ENCODE measurements at regions not wholly inside any gene's neighbourhood (a gene's known extent, or its start where the extent isn't known, plus 50 kb on each side); places are given as distances from the start of the nearest gene placed in this dataset.

DNA sequence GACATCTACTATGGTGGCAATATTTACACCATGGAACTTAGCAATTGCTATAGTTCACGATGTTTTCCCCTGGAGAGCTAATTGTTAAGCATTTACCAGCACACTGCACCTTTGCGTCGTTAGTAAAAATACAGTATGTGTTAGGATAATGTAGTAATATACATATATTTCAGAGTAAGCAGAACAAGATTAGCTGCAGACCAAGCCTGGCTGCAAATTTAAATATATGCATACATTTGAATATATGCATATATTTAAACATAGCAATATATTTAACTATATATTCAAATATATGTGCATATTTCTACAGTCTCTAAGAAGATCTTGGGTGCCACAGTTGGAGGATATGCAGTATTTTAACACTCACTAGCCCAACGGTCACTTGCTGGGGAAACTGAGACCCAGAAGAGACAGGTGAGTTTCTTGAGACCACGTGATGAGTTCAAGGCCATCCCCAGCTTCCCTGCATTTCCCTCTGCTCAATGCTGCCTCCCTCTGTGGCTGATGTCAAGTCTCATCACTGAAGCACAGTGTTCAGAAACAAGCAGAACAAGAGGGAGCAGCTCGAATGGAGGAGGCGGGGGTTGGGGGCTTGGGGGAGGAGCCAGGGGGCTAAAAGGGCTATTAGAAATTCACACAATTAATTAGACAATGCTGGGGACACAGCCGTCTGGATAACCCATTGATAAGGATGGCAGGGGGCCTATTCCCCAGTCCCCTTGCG lies 708.0 kb downstream of the MED13L start:
- DNase-seq: no peak

GRCh38 chr12:115558281-115558680 lies 719.2 kb downstream of the MED13L start:
- DNase-seq: no peak

DNA sequence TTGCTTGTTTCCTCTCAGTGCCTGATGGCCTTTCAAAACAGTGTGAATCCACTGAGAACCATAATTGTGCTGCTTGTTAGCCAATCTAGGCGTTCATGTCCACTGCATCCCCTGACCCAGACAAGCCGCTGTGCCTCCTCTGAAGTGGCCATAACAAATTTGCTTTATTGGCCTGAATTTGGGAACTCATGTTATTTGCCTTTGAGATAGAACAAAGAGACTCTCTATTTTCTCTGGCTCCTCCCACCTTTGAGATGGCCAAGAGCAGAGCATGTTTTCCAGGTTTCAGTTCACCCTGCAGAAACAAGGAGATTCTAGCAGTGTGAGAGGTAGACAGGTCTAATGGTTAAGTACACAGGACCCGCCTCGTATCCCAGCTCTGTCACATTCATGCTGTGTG lies 723.9 kb downstream of the MED13L start:
- no peak for DNase-seq

- no peak for DNase-seq
Measured at GRCh38 chr12:115543269-115543668, 734.2 kb downstream of the MED13L start.

DNA sequence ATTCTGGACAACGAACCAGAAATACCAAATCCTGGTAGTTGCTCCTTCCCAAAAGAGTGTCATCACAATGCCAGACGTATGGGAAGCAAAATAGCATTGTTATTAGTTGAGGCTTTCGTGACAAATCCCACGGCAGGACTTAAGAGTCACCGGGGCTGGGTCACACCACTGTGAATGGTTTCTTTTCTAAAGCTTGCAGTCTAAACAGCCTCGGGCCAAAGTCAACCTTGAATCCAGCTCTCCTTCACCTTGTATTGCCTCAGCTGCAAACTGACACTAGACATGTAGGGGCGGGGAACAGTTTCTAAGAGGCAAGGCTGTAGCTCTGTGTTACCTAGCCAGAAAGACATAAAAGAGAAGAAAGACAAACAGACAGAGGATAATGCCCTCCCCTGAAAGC lies 734.8 kb downstream of the MED13L start:
- DNase-seq: no peak

DNA sequence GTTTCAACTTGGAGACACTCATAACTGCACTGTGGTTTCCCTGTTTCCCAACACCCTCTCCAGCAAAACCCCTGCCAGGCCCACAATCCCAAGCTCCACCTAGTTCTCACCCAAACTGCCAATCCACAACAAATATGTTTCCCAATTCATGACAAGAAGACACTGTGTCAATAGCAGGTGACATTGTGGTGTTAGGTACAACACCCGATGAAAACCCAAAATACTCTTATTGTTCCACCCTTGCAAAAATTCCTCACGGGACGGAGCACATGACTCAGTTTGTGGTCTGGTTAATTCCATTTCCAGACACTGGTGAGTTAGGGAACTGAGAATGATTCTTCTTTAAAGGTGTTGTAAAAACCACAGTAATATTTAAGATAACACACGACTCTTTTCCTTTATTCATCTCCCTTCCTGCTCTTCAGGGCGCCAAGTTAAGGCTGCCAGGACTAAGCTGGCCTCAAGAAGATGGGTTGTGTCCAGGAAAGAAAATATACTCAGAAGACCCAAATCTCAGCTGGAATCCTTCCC lies 735.5 kb downstream of the MED13L start:
- no peak for DNase-seq

GRCh38 chr12:115528466-115528865 lies 749.0 kb downstream of the MED13L start:
- no peak for DNase-seq

GRCh38 chr12:115521771-115522409 lies 755.6 kb downstream of the MED13L start:
- DNase-seq: no peak

DNA sequence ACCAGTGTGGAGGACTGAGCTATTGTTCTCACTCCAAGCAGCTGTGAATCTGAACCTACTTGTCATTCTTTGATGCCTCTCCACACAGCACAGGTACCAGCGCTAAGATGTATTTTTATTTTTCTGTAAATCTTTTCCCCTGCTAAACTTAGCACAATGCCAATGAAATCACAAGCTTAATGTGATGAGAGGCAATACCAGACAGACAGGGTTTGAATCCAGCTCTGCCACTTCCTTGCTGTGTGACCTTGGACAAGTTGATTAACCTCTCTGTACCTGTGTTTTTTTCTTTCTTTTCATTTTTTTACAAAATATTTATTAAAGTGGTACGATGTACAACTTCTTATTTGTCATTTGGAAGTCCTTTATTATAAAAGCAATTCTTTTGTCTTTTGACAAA lies 757.6 kb downstream of the MED13L start:
- DNase-seq: no peak

DNA sequence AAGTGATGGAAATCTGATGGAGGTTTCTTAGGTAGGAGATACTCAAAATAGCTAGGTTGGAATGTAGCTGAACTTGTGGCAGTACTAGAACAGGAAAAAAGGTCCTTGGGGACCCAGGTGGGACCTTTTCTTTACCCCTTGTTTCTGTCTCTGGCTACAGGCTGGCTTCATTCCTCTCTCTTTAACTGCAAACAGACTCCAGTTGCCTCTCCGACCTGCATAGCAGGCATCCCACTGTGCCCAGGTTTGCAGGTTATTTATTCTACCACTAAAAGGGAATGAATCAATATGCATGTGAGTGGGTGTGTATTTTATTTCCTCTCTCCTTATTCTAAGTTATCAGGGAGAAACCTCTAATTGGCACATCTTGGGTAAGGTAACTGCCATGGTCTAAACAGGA lies 758.1 kb downstream of the MED13L start:
- DNase-seq: no peak

GRCh38 chr12:115517913-115518312 lies 759.6 kb downstream of the MED13L start:
- DNase-seq: no peak

GRCh38 chr12:115511986-115512711 lies 765.3 kb downstream of the MED13L start:
- DNase-seq: no peak

DNA sequence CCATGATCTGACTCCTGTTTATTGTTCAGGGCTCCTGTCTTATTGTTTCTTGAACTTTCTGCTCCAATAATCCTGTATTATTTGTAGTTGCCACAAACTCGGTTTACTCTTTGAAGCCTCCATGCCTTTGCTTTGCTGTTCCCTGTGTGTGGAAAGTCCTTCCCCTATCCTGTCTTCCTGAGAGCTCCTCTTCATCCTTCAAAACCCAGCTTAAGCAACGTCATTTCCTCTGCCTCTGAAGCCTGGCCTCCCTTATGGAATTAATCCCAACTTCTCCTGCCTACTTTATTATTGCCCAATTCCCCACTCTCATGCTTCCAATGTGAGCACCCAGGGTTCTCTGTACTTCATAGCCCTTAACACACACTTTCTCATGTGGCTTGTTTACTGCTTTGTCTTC lies 766.2 kb downstream of the MED13L start:
- no peak for DNase-seq

DNA sequence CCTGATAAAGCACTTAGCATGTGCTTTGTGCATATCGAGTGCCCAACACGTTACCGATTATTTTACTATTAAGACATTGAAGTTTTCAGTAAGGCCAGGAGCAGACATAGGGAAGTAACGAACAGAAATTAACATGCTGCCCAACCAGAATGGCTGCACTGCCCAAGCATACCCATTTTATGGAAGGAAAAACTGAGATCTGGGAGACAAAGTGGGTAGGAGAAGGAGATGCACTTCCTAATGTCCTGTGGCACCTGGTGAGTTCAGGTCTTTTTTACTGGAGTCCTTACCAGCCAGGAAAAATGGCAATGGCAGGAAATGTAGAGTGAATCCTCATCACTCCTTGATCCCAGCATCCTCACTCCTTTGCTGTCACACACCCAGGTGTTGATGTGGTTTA lies 768.5 kb downstream of the MED13L start:
- DNase-seq: no peak

DNA sequence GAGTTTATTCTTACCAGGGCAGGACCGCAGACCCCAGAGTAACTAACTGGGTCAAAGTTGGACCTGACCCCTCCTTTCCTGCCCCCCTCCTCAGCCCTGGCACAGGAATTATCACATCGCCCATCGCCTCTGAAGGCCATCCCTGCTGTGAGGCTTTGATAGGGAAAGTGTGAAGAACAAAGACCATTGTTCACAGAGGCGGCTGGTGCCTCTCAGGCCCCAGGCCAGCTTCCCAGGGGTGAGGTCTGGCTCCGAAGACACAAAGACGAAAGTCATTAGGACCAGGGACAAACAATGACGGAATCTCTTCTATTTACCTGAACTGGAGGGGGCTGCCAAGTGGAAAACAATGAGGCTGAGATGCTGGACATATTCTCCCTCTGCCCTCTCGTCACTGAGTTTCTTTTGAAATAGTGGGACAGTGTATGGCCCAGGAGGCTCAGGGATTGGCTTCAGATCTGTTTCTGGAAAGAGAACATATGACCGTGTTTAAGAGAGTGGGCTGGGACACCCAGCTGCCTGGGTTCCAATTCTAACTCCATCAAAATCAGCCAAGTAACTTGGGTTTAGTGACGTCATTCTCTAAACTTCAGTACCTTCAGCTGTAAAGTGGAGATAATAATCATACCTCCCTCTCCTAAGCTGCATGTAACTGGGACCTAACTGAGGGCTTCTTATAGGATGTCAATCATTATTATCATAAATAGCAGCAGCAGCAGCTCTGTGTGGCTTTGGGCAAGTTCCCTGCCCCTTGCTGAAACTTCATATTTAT lies 769.4 kb downstream of the MED13L start:
- no peak for DNase-seq

GRCh38 chr12:115507560-115507889 lies 770.0 kb downstream of the MED13L start:
- DNase-seq: no peak

DNA sequence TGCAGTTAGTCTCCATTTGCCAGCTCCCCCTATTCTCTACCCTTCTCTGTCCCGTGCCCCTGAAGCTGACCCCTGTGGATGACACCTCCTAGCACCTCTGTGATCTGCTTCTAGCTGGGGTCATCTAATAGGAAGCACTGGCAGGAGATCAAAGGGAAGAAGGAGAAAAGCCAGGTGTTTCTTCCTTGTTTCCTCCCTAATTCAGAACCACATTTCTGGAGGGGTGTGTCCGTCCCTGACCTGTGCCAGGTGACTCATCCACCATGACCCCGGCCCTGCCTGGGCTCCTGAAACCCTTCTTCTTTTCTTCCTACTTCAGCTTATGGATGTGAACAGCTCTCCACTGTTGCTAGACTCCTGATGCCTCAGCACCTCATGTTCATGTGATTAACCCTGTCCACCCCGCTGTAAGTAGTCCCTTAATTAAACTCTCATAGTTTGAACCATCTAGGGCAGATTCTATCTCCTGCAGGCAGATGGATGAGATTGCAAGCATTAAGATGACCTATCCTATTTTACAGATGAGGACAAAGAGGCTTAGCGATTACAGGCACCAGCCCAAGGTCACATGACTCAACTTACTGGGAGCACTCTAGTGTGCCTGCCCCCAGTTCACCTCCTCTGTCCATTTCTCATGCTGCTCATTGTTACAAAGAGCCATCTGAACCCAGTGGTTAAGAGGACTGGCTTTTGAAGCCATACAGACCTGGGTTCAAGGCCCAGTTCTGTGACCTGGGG lies 770.5 kb downstream of the MED13L start:
- DNase-seq: no peak

GRCh38 chr12:115504306-115505290 lies 772.9 kb downstream of the MED13L start:
- no peak for DNase-seq

DNA sequence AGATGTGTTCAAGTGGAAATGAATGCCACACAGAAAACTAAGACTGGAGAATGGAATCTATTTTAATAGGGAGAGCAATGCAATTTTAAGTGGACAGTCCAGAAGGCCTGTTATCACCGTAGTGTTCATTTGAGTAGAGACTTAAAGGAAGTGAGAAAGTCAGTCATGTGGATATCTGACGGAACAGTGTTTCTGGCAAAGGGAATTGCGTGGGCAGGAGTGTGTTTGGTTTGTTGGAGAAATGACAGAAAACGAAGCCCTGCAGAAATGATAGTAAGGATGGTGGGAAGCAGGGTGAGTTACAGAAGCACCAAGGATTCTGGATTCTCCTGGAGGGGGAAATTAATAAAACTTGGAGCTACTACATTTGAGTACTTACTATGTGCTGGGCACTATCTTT lies 776.6 kb downstream of the MED13L start:
- DNase-seq: no peak

- DNase-seq: no peak
Measured at GRCh38 chr12:115495300-115495699, 782.2 kb downstream of the MED13L start.

GRCh38 chr12:115492553-115492952 lies 784.9 kb downstream of the MED13L start:
- DNase-seq: no peak

Measured in HCEC 1CT (cell line).